NCI-H1092 (cell line): ENCODE measurements at regions not wholly inside any gene's neighbourhood (a gene's known extent, or its start where the extent isn't known, plus 50 kb on each side); places are given as distances from the start of the nearest gene placed in this dataset.

Experiments used
- DNase-seq: peaks from one replicate; lab custom pipeline; 2025; lab: John Stamatoyannopoulos, UW

DNA sequence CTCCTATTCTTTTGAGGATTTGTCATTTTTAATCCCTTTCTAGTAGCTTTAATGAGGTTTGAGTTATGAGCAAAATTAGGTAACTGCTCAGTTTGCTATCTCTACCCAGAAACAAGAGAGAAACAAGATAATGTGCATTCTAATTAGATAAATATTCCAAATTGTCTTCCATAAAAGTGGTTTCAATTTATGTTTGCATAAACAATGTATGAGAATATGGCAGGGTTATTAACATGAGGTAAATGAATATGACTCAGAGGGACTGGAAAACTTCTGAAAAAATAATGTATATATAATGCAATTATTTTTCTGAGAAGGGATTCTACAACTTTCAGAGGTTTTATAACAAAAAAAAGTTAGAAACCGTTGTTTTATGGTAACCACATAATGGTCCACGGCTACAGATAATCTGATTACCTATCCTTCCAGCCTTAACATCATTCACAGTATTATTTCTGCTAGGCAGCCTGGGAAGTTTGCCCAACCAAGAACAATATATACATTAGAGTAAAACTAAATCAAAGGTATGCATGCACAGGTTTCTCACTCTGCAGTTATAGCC, 101.2 kb downstream of the CRPPA start:
- DNase-seq, result no peak

DNA sequence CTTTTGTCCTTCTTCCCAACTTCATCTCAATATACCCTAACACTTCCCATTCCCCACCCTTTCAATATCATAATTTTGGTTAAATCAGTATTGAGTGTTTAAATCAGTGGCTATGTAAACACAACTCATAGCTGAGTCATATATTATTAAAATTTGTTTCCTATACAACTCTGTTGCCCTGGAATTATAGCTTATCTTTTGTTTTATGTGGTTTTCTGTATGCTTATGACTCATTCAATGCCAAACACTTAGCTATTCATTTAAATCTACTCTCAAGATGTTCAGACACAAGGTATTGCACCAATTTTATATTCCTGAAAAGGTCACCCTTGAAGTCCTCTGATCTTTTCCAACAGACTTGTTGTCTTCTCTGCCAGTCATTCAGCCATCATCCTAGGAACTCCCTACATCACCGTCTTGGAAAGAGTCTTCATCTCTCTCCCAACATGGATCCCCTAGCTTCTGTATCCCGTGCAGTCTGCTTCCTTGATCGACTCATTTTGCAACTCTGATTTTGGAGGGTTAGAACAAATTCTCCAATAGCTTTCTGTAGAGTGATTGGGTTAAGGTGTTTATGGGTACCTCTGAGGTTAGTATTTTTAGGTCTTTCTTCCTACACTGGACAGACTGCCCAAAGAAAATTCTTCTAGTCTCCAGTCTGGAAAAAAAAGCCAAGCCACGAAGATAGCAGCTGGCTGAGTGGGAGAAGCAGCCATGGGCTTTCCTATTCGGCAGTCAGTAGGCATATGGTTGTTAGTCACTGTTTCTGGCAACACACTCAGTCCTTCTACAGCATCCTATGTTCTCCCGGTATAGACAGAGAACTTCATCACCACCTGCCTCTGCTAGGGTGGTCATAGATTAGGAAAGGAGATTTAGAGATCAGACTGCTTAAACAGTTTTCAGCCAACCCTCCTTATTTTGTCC, 102.1 kb downstream of the CRPPA start:
- no peak for DNase-seq

DNA sequence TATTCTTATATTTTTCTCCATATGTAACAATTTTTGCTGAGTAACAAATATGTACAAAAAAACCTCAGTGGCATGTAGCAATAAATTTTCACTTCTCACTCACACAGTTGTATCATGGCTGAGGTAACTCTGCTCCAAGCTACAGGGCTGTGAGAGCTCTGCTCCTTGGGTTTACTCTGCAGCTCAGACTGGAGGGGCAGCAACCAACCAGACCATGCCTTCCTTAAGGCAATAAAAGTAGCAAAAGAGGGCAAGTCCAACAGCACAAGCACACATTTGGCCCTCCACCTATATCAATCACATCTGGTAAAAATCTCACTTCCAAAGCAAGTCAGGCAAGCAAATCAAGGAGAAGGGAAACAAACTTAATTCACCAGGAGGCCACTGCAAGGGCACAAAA, 102.9 kb downstream of the CRPPA start:
- DNase-seq, result no peak

DNA sequence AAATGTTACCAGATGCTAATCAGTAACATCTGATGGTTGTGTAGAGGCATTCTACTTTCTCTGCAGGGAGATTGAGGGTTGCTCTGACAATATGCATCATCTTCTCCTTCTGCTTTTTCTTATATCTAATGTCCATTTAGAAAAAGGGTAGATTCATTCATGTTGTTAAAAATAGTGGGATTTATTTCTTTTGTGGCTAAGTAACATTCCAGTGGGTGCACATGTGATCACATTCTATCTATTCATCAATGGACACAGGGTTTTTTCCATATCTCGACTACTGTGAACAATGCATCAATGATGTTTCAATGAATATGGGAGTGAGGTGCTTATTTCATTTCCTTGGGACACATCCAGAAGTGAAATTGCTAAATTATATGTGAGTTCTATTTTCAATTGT, 103.9 kb downstream of the CRPPA start:
- DNase-seq, result no peak

DNA sequence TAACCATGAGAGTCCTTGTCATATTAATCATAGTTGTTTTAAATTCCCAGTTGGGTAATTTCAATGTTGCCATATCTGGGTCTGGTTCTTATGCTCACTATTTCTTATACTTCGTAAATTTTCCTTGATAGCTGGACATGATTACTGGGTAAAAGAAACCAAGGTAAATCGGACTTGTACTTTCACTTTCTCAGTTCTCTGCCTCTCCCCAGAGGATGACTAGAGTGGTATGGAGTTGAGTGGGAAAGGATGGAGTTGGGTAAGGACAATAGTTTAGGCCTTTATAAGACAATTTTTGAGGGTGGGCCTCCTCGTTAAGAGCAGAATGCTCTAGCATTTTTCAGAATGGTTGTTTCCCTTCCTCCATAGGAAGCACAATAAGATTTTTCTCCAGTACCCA, 106.1 kb downstream of the CRPPA start:
- DNase-seq, result no peak

DNA sequence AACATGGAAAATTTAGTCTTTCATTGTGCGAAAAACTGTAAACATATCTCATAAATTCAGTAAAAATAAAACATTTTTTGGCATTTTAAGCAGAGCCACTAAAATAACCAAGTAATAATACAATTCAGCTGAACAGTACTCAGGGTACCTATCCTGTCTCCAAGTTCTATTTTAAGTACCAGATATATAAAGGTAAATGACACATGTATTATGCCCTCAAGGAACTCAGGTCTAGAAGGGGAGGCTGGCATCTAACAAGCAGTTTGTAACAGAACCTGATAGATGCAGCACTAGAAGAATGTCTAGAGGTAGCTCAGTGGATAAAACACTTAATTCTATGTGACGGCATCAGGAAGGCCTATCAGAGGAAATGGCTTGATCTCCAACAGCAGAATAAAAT, 112.2 kb downstream of the CRPPA start:
- no peak for DNase-seq

DNA sequence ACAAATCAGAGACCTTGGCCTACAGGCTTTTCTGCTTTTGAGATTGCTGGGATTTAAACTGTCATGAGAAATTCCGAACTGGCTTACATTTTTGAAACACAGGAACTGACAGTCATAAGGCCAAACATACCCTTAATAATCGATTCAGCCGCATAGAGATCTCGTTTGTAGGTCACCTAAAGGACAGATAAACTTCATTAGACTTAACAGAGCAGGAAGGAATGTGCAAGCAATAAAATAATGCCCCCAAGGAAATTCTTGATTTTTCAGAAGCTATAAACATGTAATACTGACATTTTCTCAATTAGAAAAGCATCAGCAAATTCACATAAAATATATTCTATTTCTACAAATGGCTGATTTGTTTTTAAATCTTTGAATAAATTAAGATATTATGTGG, 120.0 kb downstream of the CRPPA start:
- DNase-seq, result no peak

DNA sequence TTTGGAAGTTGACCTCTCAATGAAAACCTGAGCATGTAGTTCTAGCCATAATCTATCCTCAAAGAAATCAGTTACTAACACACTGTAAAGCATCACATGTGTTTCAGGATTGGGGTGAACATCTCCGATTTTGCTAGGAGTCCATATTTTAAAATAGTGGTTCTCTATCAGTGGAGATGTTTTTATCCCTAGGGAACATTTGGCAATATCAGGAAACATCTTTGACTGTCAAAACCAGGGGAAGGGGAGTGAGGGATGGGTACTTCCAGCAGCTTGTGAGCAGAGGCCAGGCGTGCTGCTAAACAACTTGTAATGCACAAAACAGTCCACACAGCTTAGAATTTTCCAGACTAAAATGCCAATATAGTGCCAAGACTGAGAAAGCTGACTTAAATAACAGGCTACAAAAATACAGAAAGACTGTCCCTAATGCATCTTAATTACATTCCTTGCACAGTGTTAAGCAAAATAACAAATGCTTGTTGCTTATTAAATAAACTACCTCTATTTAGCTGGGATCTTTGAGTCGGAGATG, 120.9 kb downstream of the CRPPA start:
- DNase-seq, result no peak

DNA sequence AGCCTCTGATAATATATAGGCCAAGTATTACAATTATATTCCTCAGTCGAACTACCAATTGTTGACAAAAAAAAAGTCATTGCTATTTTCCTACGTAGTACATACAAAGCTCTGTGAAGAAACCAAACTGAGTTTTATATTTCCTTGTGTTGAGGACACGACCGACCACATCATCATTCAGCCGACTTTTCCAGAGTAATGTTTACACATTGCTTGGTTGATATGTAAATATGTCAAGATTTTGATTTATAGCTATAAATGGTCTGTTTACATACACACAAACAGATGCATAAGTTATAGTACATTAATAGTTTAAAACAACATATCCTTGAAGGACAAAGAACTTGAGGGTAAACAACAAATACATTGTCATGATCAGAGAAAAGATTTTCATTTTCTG, 121.5 kb downstream of the CRPPA start:
- DNase-seq, result no peak

DNA sequence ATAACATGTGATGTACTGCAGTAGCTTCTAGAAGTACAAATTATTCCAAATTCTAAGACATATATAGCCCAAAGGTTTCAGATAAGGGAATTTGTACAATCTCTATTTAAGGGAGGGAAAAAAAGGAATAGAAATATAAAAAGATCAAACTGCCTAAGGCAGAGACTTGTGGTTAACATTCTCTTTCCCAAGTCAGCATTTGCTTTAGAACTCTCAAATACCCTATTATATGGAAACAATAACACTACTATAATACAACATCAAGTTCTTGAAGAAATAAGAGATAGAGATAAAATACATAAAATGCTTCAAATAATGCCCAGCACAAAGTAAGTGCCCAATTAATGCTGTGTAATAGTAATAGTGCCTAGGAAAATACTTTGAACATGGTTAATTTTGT, 123.1 kb downstream of the CRPPA start:
- no peak for DNase-seq

DNA sequence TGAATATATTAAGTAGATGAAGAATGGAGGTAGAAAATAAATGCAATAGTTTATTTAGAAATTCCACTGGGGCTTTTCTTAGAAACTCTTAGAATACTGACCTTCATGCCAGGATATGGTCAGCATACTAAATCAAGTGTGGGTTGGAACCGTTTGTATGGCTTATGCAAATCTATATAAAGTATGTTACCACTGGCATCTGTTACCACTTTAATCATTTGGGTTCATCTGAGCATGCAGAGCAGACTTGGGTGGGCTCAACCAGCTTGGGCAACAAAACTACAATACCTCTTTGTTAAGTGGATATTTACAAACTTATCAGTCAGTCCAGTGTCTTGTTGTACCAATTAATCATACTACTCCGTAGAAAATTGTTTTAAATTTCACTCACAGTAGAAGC, 125.8 kb downstream of the CRPPA start:
- DNase-seq, result no peak

DNA sequence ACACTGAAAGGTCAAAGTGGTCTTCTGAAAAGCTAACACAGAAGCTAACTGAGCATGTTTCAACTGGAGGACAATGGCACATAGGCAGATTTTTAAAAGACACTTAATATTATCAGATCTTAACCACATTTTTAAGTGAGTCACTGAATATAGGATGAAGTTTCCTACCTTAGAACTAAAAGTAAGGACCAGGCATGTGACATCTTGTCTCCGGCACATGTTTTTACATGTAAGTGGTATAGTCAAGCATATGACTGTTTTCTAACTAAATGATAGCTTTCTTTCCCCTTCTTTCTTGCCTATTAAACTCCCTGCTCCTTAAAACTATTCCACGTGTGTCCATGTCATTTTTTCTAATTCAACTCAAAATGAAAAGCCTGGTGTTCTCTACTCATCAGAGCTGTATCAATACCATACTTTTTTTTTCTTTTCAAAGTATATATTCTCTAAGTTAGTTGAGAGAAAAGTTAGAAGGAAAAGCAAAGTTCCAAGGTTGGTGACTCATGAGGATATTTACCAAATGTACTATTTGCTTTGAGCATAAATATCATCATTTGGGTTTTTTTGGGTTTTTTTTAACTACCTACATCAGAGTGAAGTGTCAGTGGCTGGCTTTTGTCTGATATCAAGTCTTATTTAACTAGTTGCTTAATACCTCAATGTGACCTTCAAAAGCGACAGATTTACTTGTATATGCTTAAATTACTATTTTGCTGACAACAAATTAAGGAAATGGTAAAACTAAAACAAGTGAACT, 127.5 kb downstream of the CRPPA start:
- no peak for DNase-seq

DNA sequence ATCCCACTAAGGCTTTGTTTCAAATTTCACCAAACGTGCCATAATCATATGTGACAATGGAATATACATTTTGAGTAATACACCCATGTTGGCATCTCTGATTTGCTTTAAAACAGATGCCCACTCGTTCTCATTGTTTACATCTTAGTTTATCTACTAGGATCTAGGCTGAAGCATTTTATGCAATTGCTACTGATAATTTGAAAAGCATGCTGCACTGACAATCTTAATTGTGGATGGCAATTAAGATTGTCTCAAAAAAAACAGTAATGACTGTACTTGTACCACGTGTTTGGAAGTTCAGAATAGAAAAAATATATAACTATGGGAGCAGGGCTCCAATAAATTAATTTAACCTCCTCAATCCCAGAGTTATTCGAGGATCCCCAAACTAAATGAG, 136.8 kb downstream of the CRPPA start:
- DNase-seq, result no peak

DNA sequence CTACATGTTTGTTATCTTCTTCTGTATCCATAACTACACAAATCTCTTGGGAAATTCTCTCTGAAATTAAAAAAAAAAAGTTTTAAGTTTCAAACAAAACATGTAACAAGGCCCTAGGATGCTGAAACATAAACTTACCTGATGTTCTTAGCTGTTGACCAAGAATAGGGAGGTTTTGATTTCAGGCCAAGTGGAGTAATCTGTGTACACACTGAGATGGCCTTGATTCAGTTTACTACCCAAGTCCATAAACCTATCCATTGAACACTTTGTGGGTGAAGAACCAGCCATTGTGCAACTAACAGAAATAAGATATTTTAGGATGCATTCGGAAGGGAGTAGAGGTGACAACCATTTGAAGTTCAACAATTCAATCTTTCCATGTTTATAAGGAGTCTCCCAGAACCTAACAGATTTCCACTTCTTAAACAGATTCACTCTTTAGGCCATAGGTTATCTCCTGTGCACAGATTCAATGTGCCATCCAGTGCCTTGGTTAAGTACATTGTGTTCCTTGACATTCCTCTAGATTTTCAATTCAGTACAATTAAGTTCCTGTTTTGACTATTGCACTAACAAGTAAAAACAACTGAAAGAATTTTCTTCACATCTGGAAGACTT, 143.1 kb downstream of the CRPPA start:
- no peak for DNase-seq

DNA sequence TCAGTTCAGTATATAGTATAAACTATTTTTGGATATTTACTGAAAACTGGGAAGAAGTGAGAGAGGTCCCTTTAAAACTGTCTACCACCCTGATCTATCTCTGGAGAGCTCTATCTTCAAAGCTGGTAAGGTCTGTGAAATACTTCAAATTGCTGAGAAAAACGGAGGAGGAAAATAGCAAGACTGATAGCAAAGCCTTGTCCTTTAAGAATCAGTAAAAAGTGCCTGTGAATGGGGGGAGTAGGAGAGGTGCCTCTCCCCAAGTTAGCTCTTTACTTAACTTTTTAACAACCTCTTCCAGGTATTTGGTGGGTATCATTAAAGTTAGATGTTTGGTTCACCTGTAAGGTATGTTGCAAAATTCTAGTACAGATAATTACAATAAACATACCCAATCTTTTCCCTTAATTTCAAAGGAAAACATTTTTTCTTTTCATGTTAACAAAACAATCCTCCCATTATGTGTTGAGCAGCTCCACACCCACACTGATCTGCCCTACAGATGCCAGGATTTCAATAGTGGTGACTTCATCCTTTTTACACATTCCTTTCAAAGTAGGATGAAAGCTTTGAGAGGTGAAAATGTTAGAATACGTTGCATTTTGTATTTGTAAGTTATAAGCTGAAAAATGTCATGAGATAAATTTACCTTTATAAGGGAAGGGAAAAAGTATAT, 149.2 kb downstream of the CRPPA start:
- no peak for DNase-seq

DNA sequence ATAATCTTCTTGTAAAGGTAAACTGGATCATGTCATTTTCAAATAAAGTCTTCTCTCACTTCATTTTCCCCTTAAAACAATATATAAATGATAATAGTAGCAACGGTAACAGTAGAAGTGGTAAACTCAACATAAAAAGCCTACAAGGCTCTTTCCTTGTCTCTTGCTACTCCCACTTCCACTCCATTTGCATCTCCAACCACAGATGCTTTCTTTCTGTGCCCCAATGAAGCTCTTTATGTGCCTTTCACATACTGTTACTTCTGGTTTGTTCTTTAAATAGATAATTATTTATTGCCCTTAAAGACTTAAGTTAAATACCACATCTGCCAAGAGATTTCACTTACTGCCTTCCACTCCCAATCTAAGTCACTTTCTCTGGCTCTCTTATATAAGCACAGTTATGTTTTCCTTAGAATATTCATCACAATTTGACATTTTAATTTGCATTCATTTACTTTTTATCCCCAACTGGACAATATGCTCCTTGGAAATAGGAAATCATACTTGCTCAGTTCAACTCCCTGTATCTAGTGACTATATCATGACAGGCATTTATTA, 149.9 kb downstream of the CRPPA start:
- no peak for DNase-seq

DNA sequence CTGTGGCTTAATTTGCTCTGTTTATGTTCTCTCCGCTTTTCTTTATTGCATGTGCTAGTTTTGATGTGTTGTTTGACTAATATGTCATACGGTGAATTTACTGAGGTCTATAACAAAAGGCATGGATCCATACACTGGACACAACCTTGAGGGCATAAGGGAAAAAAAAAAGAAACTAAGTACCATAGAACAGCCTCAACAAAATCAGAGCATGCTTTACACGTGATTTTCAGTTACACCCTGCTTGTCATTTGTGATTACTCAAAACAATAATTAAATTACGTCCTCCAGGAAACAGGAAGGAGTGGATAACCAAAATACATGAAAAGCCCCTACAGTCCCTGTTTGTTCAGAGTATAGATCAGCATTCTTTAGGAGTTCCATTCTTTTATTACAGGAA, 150.5 kb downstream of the CRPPA start:
- DNase-seq, result no peak

DNA sequence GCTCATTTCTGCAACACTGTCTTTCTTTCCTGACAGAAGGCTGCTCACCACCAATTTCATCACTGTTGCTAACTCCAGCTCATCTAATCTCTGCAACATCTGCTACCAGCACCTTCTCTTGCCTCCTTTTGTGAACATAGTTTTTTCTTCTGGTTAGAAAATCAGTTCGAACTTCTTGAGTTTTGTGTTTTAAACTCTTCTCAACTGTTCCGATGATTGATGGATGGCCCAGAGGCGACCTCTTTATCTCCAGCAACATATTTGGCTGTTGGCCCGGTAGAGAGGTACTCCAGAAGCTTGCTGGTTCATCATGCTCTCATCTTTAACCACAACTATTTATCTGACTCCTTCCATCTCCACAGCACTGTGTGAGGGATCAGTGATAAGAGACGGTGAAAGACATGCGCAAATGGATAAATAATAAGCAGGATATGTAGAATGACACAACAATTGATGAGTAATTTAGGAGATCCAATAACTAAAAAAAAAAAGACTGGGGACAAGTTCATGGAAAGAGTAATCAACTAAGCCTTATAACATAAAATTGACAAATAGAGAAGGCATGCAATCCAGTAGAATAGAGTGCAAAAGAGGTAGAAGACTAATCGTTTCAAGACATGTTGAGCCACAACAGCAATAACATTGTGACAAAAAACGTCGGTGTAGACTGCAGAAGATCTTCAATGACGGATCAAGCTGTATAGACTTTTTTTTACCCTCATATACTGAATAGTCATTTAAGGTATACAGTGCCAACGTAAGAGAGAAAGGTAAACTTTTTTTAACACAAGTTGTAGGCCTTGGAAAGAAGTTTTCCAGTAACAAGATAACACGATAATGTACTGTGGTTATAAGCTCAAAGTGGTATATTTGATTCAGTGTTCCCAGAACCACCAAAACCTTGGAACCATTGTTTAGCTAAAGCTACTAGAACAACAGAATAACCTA, 152.2 kb downstream of the CRPPA start:
- no peak for DNase-seq

DNA sequence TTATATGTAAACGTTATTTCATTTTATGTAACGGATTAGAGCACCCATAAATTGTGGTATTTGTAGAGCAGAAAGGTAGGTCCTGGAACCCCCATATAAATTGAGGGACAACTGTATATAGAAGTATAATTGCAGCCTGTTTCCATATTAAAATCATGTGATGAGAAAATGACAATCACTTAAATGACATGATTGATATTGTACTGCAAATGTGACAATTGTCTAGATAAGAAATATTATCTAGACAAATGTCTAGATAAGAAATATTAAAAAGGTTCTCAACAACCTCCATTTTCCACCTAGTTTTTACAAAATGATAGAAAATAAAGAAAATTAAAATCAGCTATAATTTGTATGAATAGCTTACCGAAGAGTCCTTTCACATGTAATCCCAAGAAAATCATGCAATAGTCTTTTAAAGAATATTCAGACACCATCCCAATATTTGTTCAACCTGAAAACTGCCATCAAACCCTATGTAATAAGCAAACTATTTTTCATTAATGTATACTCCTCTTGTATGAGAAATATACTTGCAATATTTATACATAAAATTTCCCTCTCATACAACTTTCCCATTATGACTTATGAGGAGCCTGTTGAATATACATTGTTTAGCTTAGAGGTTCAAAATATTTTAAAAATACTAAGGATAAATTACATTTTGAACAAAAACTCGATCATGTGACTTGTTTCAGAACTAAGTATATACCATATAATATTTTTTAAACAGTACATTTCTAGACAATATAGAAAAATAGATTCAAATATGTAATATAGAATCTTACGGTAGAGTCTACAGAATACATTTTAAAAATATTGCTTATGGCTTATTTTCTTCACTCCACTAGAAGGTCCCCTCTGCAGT, 153.2 kb downstream of the CRPPA start:
- no peak for DNase-seq
